Renal cortex interstitium (tissue), 11 donors: ENCODE measurements at regions not wholly inside any gene's neighbourhood (a gene's known extent, or its start where the extent isn't known, plus 50 kb on each side); places are given as distances from the start of the nearest gene placed in this dataset.
"Not testable (repeated sequence)": the region's sequence is repeated elsewhere in the genome, so short reads cannot be mapped to it uniquely, and the experiment has no call there.

Experiments used
- DNase-seq, 11 donors: peaks; one replicate each; pipeline ENCODE4 v3.0.0-alpha.2; 2013; ENCODE audit warnings: low read depth in 9 of 11, low spot score in 4 of 11; ENCODE audit errors: extremely low read depth in 1 of 11

DNA sequence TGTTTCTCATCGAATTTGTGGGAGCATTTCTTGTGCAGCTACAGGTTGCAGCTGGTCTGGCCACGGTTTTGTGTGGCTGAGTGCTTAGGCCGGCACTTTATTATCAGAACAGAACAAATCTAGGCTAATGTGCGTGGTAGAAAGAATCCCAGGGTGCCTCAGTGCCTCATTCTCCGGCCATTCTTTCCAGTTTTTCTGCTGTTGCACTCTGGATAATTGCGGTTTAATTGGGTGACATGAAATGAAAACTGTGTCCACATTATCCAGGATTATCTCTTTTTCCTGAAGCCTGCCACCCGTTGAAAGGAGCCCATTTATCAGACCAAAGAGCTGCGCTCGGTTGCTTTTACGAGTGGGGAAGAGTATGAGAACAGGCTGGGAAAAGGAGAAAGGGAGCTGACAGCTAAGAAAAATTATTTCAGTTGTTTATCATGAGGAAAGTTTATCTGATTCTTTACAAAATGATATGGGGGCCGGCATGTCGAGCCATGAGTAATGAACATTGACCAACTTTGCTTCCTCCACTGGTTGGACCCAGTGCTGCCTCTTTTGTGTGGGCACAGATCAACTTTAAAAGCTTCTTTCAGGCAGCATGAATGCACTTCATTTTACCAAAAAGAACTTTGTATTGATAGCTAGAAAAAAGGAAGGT is 117.0 kb upstream of the SOX21 start:
- no peak for DNase-seq

- no peak for DNase-seq
Observed at GRCh38 chr13:94827566-94827965, 115.2 kb upstream of the SOX21 start.

GRCh38 chr13:94825507-94825906 is 113.2 kb upstream of the SOX21 start:
- peak in 9 of 11 donors; percentile 2 to 57 (median 21) for DNase-seq

DNA sequence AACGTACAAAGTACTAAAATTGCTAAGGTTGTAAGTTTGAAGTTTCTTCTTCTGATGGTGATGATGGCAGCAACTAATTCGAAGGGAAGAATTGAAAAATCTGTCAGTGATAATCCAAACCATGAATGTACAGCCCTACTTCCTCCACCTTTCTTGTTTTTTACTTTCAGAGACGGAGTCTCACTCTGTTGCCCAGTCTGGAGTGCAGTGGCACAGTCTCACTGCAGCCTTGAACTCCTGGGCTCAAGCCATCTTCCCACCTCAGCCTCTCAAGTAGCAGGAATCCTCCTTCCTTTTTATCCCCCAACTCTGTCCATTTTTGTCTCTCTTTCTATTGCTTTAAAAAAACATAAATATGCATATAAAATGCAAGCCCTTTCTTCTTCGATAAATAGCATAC is 112.3 kb upstream of the SOX21 start:
- DNase-seq, result no peak

GRCh38 chr13:94822356-94822755 is 110.0 kb upstream of the SOX21 start:
- no peak for DNase-seq

GRCh38 chr13:94816256-94816655 is 103.9 kb upstream of the SOX21 start:
- no peak for DNase-seq

DNA sequence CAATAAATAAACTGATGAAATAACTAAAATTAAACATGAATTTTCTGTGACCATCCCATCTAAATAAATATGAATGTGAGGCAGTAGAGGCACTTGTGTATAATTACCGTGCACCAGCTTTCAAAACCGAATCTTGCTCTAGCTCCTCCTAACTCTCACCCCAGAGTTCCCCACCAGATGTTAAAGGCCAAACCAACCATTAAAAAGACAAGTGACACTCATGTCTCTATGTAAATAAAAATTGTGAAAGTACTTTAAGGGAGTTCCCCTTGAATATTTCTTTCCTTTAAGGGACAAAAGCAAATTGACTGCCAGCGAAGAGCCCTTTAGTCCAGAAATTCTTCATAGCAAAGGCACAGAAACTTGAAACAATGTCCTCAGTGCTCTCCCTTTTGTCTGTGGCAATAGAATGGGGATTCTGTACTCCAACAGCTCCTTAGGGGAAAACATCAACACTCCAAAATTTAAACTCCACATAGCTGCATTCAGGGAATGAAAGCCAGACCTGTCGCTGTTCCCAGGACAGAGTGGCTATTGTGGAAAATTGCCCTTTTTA is 101.7 kb upstream of the SOX21 start:
- DNase-seq, result no peak

DNA sequence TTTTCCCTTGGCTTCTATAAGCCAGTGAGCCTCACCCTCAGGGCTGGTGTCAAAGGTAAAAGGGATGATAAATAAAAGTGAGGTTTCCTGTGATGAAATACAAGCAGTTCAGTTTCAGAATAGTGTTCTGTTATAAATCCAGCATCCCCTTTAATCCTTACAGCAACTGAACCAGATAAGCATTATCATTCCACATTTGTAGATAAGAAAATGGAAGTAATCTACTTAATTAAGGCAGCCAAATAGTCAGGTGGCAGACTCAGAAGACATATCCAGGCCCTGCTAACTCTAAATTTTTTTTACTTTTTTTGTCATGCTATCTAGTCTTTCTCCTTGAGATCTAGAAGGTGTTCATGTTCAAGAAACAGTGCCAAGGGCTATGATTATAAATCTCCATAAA is 99.4 kb upstream of the SOX21 start:
- no peak for DNase-seq

GRCh38 chr13:94800423-94800822 is 88.1 kb upstream of the SOX21 start:
- no peak for DNase-seq

- no peak for DNase-seq
Observed at GRCh38 chr13:94799299-94799698, 87.0 kb upstream of the SOX21 start.

- DNase-seq, result no peak
Observed at GRCh38 chr13:94798738-94799137, 86.4 kb upstream of the SOX21 start.

DNA sequence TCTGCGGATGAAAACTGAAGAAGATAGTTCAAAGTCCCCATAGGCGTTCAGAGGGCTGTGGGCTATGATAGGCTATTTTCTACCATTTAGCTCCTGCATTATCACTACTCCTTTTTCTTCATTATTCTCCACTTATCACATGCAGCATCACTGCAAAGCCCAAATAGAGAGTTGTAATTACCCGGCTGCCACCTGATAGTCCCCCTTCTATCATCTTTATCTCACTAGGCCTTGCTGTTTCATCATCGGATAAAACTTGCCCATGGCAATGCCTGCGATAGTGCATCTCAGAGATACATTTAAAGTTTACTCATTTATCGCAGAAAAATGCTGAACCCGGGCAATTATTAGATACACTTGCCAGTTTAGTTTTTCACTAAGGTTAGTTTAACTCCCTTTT is 82.9 kb upstream of the SOX21 start:
- DNase-seq, result no peak

GRCh38 chr13:94786246-94786645 is 73.9 kb upstream of the SOX21 start:
- DNase-seq, result not testable (repeated sequence)

DNA sequence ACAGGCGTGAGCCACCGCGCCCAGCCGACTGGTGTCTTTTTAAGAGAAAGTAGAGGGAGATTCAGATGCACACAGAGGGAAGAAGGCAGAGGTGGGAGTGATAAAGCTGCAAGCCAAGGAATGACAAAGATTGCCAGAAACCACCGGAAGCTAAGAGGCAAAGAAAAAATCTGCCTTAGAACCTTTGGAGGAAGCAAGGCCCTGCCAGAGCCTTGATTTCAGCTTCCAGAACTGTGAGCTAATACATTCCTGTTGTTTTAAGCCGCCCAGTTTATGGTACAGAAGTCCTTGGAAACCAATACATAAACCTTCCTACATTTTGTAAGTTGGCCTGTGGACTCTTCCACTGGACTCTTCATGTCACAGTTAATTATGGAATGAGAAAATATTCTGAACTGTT is 71.7 kb upstream of the SOX21 start:
- no peak for DNase-seq

DNA sequence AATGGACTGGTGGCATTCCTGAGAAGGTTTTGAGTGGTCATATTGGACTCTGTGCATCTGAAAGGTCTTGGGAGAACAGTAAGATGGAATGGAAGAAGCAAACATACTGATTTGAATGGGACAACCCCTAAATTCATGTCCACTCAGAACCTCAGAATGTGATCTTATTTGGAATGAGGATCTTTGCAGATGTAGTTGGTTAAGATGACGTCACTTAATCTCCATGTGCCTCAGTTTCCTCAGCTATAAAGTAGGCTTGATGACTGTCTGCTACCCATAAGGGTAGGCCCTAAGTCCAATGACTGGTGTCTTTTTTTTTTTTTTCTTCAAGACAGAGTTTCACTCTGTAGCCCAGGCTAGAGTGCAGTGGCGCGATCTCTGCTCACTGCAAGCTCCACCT is 71.1 kb upstream of the SOX21 start:
- DNase-seq, result no peak

- no peak for DNase-seq
Observed at GRCh38 chr13:94780421-94780820, 68.1 kb upstream of the SOX21 start.

GRCh38 chr13:94778986-94779385 is 66.6 kb upstream of the SOX21 start:
- no peak for DNase-seq

DNA sequence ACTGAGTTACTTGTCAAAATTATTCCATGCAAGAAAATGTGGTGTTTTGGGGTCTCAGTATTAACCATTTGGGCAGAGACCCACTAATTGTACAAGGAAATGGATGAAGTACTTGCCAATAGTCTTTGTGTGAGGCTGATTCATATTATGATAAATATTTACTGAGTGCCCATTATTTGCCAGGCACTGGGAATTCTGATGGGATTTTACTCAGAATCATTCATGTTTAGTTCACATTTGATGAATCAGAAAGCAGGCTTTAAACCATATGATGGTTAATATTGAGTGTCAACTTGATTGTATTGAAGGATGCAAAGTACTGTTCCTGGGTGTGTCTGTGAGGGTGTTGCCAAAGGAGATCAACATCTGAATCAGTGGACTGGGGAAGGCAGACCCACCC is 66.2 kb upstream of the SOX21 start:
- no peak for DNase-seq

DNA sequence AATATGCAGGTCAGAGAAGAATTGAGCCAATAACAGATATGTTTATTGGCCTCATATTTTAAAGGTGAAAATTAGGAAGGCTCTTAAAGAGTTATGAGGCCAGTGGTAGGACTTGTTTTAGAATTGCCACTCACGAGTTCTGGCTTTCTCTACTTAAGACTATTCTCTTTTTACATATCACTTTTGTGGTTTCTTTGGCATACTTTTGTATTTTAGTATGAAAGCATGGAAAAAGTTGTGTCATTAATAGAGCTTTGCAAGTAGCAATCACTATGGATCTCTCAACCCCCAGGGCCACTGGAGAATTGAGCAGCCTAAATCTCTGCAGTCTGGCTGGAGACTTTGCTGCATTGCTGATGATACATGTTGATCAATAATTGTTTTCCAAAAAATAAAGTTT is 64.6 kb upstream of the SOX21 start:
- no peak for DNase-seq

DNA sequence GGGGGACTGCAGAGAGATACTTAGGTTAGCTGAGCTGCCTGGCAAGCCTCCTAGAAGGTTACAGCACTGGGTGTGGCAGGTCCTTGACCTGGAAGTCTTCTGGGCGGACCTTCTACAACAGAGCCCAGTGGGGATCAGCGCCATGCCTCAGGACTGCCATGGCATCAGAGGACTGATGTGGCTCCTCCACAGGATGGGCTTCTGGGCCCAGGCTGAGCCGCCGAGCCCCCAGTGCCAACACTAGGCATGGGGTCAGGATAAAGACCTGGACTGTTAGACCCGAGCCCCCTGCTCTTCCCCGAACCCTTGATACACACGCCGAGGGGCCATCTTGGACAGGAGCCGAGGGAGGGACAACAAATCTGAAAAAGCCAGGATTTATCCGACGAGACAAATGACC is 64.0 kb upstream of the SOX21 start:
- DNase-seq, result no peak

GRCh38 chr13:94765814-94766213 is 53.5 kb upstream of the SOX21 start:
- DNase-seq, result no peak
